ENCODE measurements at regions not wholly inside any gene's neighbourhood (a gene's known extent, or its start where the extent isn't known, plus 50 kb on each side); places are given as distances from the start of the nearest gene placed in this dataset.

DNA sequence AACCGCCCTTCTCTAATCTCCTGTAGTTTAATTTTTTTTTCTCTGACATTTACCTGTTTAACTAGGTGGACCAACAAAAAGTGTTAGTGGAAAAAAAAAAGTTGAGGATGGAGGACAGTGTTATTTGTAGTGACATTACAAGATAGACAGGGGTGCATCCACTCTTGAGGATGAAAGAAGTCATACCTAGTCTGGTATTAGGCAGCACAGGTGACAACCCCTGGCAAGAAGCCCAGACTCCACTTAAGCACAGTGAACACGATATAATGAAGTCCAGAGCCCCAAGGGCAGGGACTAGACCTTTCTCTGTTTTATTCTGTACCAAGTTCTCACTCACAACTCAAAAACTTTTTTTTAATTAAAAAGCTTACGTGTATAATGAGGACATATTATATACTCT lies 268.4 kb downstream of the GPR37 start:
- no peak for DNase-seq (ENCODE audit: low spot score)

DNA sequence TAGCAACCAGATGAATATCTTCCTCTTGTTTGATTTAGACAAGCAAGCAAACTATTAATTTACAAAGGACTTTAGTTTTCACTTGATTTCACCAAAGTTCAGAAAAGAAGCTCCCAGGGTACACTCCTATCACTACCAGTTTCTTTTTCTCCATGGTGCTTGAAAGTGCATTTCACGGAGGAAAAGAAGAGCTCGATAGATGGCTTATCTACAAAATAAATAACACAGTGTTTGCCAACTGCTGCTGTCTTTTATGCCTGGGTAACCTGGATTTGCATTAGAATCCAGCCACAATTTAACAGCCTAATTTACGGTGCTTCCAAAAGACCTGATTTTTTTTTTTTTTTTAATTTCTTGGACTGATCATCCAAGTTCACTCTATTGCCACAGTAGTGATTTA lies 275.7 kb downstream of the GPR37 start:
- DNase-seq (ENCODE audit: low spot score), result no peak

DNA sequence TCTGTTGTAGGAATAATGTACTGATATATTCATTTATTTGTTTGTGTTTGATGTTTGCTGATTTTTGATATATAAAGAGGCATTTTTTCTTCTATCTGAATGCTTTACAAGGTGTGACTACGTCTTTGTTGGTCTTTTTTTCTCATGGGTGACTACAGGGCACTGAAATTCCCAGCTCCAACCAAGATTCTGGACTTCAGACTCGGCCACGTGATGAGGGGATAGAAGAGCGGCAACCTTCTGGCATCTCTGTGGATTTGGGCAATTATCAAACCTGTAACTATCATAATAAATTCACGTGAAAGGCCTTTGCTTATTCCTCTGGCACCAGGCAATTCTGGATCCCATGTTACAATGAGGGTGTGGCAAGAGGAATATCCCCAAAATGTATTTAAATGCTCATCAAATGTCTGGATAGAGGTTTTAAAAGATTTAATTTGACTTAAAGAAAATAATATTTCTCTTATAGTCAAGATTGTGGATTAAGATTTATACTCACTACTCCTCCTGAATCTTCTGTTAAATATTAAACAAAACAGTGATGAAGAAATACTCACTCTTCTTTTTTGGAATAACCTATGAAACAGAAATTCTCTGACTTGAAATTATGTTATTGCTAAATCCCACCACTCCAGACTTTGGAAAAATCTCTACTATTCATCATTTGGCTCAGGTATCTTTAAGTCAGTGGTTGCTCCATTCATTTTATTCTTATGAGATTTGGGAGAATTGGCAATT lies 276.3 kb downstream of the GPR37 start:
- no peak for DNase-seq (ENCODE audit: low spot score)

DNA sequence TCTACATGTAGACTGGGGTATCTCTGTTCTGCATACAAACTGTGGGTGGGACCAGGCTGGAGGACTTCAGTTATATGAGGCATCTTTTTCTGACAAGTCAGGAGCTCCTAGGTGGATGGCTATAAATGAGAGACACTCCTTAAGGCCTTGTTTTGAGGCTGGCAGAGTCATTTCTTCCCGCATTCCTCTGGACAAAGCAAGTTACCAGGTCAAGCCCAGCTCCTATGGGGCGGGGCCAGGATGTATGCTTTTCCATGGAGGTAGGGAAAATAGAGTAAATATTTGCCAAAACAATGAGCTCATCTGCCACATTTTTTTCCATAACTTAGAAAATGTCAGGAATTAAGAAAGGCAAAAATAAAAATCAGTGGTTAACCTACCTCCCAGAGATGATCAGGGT lies 283.4 kb downstream of the GPR37 start:
- DNase-seq (ENCODE audit: low spot score), result no peak

DNA sequence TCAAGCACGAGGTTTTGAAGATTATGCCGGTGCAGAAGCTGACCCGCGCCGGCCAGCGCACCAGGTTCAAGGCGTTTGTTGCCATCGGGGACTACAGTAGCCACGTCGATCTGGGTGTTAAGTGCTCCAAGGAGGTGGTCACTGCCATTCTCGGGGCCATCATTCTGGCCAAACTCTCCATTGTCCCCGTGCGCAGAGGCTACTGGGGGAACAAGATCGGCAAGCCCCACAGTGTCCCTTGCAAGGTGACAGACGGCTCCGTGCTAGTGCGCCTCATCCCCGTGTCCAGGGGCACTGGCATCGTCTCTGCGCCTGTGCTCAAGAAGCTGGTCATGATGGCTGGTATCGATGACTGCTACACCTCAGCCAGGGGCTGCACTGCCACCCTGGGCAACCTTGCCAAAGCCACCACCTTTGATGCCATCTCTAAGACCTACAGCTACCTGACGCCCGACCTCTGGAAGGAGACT lies 284.7 kb downstream of the GPR37 start:
- DNase-seq (ENCODE audit: low spot score), result no peak

DNA sequence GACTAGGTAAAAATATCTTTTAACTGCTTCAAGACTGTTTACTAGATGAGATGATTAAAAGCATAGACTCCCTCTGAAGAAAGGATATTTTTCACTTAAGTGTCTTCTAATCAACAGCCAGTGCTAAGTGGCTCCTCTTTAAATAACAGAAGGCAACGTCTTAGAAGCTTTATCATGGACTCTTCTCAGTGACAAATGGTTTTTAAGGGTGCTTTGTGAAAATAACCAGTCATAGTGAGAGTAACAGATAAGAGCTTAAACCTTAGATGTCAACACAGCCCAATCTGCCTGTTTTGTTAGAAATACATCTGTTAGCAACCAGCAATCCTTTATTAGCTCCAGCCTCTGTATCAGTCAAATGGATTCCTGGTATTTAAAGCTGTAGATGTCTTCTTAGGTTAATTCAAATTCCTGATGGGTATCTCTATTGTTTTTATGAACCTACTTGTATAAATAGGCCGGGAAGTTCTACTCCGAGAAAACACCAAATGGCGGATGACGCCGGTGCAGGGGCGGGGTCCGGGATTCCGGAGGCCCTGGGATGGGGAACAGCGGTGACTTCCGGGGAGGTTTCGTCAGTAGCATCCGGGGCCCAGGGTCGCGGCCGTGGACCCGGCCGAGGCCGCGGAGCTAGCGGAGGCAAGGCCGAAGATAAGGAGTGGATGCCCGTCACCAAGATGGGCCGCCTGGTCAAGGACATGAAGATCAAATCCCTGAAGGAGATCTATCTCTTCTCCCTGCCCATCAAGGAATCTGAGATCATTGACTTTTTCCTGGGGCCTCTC lies 285.4 kb downstream of the GPR37 start:
- no peak for DNase-seq (ENCODE audit: low spot score)

DNA sequence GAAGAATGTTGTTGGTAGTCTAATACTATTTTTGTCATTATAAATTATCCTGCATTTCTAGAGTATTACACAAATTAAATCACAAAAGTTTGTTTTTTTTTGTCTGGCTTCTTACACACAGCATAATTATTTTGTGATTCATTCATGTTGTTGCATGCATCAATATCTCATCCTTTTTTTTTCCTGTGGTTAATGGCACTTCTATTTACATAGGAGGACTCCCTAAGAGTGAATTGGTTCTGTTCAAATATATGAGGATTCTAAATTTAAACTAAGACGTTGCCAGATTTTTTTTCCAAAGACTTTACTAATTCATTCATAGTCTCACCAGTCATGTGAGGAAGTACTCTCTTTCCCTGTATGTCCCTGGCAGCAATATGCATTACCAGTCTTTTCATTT lies 303.3 kb downstream of the GPR37 start:
- DNase-seq (ENCODE audit: low spot score), result no peak

DNA sequence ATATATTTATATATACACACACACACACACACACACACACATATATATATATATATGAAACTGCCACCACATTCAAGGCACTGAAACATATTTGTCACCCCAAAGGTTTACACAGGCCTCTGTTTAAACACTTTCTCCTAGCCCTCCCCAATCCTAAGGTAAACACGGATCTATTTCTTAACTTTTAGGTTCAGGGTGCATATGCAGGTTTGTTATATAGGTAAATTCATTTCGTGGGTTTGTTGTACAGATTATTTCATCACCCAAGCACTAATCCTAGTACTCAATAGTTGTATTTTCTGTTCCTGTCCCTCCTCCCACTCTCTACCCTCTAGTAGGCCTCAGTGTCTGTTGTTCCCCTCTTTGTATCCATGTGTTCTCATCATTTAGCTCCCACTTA lies 305.0 kb downstream of the GPR37 start:
- no peak for DNase-seq (ENCODE audit: low spot score)

DNA sequence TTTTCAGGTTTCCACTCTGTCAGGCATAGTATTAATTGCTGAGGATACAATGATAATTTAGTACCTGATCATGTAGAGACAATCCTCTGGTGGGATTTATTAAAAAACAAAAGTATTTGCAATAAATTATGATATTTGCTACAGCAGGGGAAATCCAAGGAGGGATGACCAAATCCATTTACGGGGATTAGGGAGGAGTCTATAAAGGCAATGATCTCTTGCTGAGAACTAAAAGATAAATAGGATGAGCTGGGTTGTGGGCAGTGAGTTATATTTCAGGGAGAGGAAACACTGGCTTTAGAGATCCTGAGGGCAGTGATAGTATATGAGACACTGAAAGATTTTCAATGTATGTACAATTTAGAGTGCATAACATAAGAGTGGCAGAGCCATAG lies 305.5 kb downstream of the GPR37 start:
- DNase-seq (ENCODE audit: low spot score), result no peak

DNA sequence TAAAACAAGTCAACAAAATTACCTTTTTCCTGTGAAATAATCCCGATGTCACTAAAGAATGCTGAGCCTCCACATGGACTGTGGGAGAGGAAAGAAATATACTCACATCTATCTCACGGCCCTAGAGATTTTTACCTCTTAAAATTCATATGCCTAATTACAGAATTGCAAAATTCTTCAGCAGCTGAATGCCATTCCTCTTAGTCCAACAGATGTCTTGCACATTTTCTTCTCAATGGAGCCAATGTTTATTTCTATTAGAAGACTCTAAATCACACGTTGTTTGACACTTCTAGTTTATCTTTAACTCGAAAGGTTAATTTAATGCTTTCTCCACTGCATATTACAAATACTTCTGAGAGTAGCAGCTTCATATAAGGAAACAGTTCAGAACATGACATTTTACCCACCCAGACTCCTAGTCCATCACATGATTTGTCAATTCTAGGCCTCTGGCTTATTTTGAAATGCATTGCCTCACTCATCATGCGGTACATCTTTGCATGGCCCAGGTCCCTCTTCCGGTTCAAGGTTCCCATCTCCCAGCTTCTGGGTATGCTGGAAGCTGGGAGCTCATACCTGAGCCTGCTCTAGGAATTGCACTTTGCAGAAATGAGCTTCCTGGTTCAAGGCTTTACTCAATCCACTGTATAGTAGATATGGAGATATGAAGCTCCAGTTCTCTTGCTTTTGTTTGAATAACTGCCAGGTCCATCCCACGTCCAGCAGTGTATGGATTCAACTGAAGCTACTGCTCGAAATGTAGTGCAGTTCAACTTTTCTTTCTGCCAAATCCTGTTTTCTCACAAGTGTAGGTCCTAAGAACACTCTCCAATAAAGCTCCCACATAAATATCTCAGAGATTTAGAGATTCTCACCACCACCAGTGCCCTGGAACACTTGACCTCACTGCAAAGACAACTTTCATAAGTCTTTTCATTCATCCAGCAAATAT lies 306.2 kb downstream of the GPR37 start:
- no peak for DNase-seq (ENCODE audit: low spot score)

DNA sequence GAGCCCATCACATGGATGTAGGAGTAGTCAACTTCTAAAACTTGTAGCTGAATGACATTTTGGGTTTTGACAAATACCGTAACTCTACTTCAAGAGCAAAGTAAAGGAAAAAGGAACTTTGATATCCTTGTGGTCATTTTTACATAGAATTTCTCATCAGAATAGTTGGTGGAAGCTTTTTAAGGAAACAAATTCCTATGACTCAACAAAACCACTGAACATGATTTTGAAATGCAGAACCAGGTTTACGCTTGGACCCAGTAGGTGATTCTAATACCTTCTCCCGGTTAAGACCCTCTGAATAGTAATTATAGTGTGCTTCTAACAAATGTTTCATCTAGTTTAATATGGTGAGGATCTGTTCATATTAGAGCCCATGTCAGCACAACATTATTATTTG lies 307.8 kb downstream of the GPR37 start:
- DNase-seq (ENCODE audit: low spot score), result no peak

DNA sequence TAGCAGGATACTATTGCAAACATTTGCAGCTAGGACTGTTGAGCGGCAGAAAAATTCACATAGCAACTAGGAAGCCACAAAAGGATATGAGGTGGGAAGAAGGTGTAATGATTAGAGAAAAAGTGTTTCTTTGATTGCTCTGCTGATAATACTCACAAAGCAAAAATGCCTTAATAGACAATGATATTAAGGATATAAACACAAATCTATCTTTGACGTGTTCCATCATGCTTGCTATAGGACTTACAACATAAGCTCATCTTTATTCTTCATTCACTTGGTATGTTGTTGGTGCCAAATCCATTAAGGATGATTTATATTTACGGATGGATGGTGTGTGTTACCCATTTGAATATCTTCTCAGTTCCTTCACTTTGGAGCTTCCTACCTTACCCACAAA lies 309.3 kb downstream of the GPR37 start:
- DNase-seq (ENCODE audit: low spot score), result no peak

DNA sequence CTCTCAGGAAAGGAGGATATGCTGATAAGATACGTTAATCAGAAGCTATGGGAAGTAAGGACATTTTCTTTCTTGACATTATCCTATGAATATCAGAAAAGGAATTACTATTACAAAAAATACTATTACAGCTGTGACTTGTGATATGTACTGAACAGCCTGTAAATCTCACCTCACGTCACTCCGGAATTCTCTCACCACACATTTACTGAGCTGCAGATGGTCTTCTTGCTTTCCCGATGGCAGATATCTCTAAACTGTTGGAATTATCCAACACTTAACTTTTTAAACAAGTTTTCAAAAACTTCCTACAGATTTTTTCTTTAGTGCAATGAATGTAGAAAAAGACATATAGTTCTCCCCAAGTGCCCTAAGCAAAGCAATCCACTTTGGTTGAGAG lies 313.4 kb downstream of the GPR37 start:
- no peak for DNase-seq (ENCODE audit: low spot score)

DNA sequence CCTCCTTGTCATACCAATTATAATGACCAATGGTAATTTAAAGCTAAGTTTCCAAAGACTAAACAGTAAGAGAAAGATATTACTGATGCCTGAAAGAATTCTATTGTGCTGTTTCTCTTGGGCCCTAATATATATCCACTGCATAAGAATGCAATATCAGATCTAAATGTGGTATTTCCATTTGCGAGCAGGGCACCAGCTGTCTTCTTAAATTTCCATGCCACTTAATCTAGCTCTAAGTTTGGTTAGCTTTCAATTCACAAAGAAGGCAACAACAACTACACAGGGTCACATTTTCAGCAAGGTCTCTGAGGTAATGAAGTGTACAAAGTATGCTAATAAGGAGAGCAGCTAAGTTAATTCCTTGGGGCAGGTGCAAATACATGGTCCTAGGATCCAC lies 315.7 kb downstream of the GPR37 start:
- DNase-seq (ENCODE audit: low spot score), result no peak

DNA sequence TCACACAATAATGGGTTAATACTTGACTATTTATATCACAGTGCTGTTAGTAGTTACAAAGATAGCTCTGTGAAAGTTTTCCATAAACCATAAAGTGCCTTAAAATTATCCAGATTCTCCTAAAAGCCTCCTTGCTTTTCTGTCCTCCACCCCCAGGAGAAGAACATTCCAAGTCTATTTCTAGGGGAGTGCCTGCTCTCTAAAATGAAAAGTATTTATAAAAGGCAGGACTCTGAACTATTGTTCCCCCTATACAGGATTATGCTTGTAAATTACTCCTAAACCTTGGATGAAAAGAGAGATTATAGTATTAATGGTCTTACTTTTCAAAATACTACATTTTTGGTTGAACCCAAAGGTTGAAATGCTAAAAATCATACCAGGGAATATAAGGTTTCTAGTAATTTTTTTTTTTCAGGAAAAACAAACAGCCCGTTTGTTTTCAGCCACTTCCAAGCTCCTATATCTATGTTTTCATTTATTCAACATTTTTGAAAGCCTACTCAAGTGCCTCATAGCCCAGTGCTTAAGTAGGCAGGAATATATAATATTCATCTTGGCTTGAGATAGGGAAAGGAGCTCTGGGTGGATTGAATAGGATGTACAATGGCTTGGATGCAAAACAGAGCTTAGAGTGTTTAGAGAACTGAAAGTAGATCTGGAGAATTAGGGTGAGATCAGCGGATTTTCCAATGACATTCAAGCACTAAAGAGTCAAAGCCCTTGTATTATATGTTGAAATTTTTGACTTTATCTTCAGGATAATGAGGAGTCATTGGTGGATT lies 320.7 kb downstream of the GPR37 start:
- no peak for DNase-seq (ENCODE audit: low spot score)

DNA sequence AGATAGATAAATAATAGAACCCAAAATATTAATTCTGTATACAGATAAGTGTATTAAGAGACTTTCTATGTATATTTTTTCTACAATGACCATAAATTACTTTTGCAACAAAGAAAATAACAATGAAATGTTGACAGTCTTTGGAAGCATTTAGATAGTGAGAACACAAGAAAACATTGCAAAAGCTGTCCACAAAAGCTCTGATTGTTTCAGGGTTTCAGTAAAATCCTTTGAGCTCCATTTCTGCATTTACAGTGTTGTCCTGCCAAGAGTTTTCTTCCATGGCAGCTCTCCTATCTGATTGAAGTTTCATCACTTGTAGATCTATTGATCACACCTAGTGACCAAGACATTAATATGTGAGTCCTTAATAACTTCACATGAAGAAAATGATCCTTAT lies 321.8 kb downstream of the GPR37 start:
- DNase-seq (ENCODE audit: low spot score), result no peak

DNA sequence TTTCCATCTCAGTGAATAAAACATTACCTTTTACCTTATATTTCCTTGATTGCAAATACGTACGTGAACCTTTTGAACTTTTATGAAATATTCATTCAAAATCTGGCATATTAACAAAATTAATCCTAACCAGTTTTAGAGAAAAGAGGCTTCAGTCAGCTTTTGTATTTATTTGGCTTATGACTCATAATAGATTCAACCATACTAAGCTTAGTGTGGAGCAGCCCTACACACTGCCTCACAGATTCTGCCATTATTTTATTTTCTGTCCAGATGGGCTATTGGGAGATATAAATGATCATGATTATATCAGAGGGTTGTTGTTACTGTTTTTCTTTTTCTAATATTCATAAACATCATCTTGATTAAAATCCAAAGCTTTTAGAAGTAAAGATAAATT lies 325.5 kb downstream of the GPR37 start:
- no peak for DNase-seq (ENCODE audit: low spot score)

DNA sequence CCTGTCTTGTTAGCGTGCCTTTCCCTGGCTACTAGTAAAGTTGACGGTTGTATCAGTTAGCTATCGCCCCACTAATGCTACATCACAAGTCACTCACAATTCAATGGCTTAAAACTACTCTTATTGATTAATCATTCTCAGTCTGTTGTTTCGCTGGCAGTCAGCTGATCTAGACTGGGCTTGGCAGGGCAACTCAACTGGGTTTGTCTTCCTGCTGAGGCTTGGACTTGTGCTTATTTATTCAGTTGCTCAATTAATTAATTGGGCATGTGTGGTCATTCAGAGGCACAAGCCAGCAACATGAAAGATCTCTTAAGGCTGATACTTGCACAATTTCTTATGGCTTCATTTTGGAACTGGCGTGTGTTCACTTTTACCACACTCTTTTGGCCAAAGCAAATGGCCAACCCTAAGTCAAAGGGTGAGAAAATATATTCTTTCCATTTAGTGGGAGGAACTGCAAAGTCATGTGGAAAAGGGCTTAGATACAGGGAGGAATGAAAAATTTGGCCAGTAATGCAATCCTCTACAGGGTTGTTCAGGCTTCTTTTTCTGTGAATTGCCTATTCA lies 333.5 kb downstream of the GPR37 start:
- no peak for DNase-seq (ENCODE audit: low spot score)

DNA sequence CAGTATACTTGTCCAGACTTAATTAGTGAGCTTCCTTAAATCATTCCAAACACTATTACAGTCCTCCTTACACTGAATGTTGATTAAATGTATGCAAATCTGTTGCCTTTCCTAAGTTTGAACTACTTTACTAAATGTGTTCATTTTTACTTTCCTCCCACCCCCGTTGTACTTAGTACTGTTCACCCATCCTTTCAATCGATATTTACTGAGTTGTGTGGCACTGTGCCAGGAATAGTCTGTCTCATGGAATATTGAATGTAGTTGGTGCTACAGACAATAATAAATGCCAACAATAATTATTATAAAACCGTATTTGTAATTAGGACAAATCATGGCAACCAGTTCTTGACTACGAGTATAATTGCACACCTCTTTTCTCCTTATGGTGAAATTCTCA lies 335.7 kb downstream of the GPR37 start:
- DNase-seq (ENCODE audit: low spot score), result no peak

DNA sequence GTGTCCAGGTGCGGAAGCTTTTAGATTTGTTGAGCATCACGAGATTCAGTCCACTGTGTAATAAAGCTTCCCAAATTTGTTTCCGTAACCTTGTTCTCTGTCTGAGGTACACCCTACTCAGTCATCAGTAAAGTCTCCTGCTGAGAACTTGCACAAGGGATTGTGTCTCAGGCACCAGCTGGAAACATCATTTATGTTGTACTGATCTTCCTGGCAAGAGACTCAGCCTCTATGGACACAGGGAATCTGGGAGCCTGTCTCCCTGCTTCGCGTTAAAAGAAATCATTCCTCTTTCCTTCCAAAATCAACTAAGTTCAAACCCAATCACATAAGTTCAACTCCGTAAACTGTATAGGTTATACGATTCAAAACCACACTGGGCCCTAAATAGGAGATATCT lies 336.8 kb downstream of the GPR37 start:
- DNase-seq (ENCODE audit: low spot score), result no peak

DNA sequence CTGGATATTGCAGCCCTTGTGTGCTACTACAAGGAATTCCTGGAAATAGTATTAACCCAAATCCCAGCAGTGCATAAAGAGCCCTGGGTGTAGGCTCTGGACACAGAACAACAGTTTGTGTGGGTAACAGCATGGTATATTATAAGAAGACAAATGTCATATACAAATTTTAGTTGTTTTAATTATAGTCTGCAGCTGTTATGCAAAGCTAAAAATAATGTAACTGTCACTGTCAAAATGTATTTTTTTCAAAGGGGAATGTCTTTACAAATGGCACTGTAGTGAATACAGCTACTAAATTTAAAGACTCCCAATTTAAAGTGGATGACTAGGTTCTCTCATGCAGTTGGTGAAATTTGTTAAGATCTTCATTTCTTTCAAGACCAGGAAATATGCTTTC lies 339.0 kb downstream of the GPR37 start:
- DNase-seq (ENCODE audit: low spot score), result no peak

All from activated CD4-positive, alpha-beta T cell treated with anti-CD3 and anti-CD28 coated beads, Interleukin-2, Interleukin-4, amounts not matched to agents 100 ng/mL and 50 ng/mL, durations not matched to agents 16 hours and 8 hours (primary cell).